ENCODE measurements at regions not wholly inside any gene's neighbourhood (a gene's known extent, or its start where the extent isn't known, plus 50 kb on each side); places are given as distances from the start of the nearest gene placed in this dataset.

GRCh38 chr1:4317207-4317606 lies 337.2 kb upstream of the AJAP1 start:
- Histone ChIP-seq H4K91ac (ENCODE audit: insufficient read depth, low read depth, low read length) (no peak overlapping the region), H3K27me3 (ENCODE audit: control insufficient read depth, insufficient read depth, low read length) (no peaks in the 10 kb centered on the region), H3K36me3 (ENCODE audit: control insufficient read depth, insufficient read depth, low read length) (no peaks in the 10 kb centered on the region), H3K18ac (ENCODE audit: low read depth, low read length) (no peak overlapping the region), H3K56ac (ENCODE audit: extremely low read depth, insufficient read depth, low read length) (no peak overlapping the region), H3K14ac (replicated peaks; ENCODE audit: low read depth, low read length) (no peak overlapping the region), H3K9me3 (ENCODE audit: control insufficient read depth, insufficient read depth, low read length) (peaks cover 27% of the 10 kb centered on the region), H4K20me1 (ENCODE audit: insufficient read depth, low read length) (no peaks in the 10 kb centered on the region), H3K9ac (ENCODE audit: low read depth, low read length) (no peak overlapping the region), H3K4me3 (ENCODE audit: insufficient read depth, low read depth, low read length) (no peak overlapping the region), H2AK9ac (replicated peaks; ENCODE audit: low read depth, low read length, poor library complexity) (no peak overlapping the region), H2BK5ac (ENCODE audit: low read depth, low read length, poor library complexity, severe bottlenecking) (no peak overlapping the region), H3K4ac (ENCODE audit: low read depth, low read length) (no peak overlapping the region), H2BK120ac (ENCODE audit: low read depth, low read length) (no peak overlapping the region), H3K9me1 (ENCODE audit: insufficient read depth, low read length) (no peaks in the 10 kb centered on the region), H2AK5ac (ENCODE audit: low read depth, low read length) (no peak overlapping the region), H3K79me1 (ENCODE audit: low read depth in 1 of 2, low read length in 2 of 2) (no peaks in the 10 kb centered on the region), H4K8ac (ENCODE audit: low read depth in 2 of 2, low read length in 2 of 2) (no peak overlapping the region), H3K4me1 (ENCODE audit: control insufficient read depth, insufficient read depth, low read length) (no peaks in the 10 kb centered on the region), H4K5ac (ENCODE audit: low read depth, low read length) (no peak overlapping the region), H3K23ac (ENCODE audit: low read depth, low read length) (no peak overlapping the region), H2BK20ac (ENCODE audit: low read depth, low read length) (no peak overlapping the region), H3K27ac (ENCODE audit: insufficient read depth, low read length) (no peak overlapping the region), H2BK15ac (ENCODE audit: low read depth, low read length) (no peak overlapping the region), H3K4me2 (ENCODE audit: low read depth, low read length) (no peak overlapping the region), H2AFZ (replicated peaks; ENCODE audit: low read length, poor library complexity) (no peak overlapping the region)
- ChIA-PET POLR2A (ENCODE audit: unreplicated experiment) (no interaction called here), CTCF (no interaction called here)
- intact Hi-C loops (cut with micrococcal nuclease) (no loop called here), dilution Hi-C loops (cut with HindIII; ENCODE audit: low sequenced_read_pairs, unreplicated experiment) (no loop called here), in situ Hi-C loops (cut with MboI; ENCODE audit: low sequenced_read_pairs) (no loop called here)
- BruUV-seq (replicated peaks), result no TSS peak
- DNase-seq (no peak), ATAC-seq (ENCODE audit: low read depth) (no peak)
- no peak for TF ChIP-seq SMC3 (IDR thresholded peaks at IDR 0.05; ENCODE audit: low read depth, low read length)
- no peak for TF ChIP-seq POLR2A (IDR thresholded peaks at IDR 0.05; ENCODE audit: low read depth, low read length)
- no peak for TF ChIP-seq CHD1 (IDR thresholded peaks at IDR 0.05; ENCODE audit: low read depth, low read length)
- no peak for TF ChIP-seq MXI1 (IDR thresholded peaks at IDR 0.05; ENCODE audit: borderline replicate concordance, low read depth, low read length)
- TF ChIP-seq ELK1 (IDR thresholded peaks at IDR 0.05; ENCODE audit: borderline replicate concordance, low read depth, low read length), result no peak
- TF ChIP-seq MAZ (IDR thresholded peaks at IDR 0.05; ENCODE audit: borderline replicate concordance, low read depth, low read length), result no peak
- no peak for TF ChIP-seq BHLHE40 (IDR thresholded peaks at IDR 0.05; ENCODE audit: low read depth, low read length)
- TF ChIP-seq CEBPB (IDR thresholded peaks at IDR 0.05; ENCODE audit: low read depth, low read length), result no peak
- no peak for TF ChIP-seq RFX5 (IDR thresholded peaks at IDR 0.05; ENCODE audit: low read depth, low read length)
- TF ChIP-seq NFE2L2 (IDR thresholded peaks at IDR 0.05; ENCODE audit: low read depth, low read length), result no peak
- TF ChIP-seq RCOR1 (IDR thresholded peaks at IDR 0.05; ENCODE audit: insufficient replicate concordance, low read length), result no peak
- no peak for TF ChIP-seq RAD21 (IDR thresholded peaks at IDR 0.05; ENCODE audit: low read length)
- TF ChIP-seq FOS (IDR thresholded peaks at IDR 0.05; ENCODE audit: low read depth, low read length), result no peak
- TF ChIP-seq MAFK (IDR thresholded peaks at IDR 0.05; ENCODE audit: low read depth, low read length), result no peak
- TF ChIP-seq USF2 (IDR thresholded peaks at IDR 0.05; ENCODE audit: low read depth, low read length), result no peak
- WGBS, 2 experiments (ENCODE audit: extremely low coverage in 2 of 2, insufficient read length in 1 of 2), result no CpG with 5 or more reads among the region's 6 CpGs
